Stimulated activated CD8-positive, alpha-beta memory T cell treated with anti-CD3 and anti-CD28 coated beads, Interleukin-7, amount 100 ng/mL, for 24 hours (primary cell): ENCODE measurements at regions not wholly inside any gene's neighbourhood (a gene's known extent, or its start where the extent isn't known, plus 50 kb on each side); places are given as distances from the start of the nearest gene placed in this dataset.

Experiments used
- DNase-seq: peaks from one replicate; pipeline ENCODE4 v3.0.0-alpha.2; 2020; ENCODE audit warnings: low read depth

GRCh38 chr5:105409695-105410094 is 1847.1 kb upstream of the NUDT12 start:
- DNase-seq = no peak

- DNase-seq = no peak
These were observed 1844.6 kb upstream of the NUDT12 start for GRCh38 chr5:105407200-105407599.

- no peak for DNase-seq
These were observed 1835.2 kb upstream of the NUDT12 start for GRCh38 chr5:105397749-105398148.

- DNase-seq = no peak
These were observed 1830.1 kb upstream of the NUDT12 start for GRCh38 chr5:105392710-105393149.

- no peak for DNase-seq
These were observed 1829.6 kb upstream of the NUDT12 start for GRCh38 chr5:105392122-105392709.

- no peak for DNase-seq
These were observed 1817.5 kb upstream of the NUDT12 start for GRCh38 chr5:105380126-105380525.

- no peak for DNase-seq
These were observed 1808.6 kb upstream of the NUDT12 start for GRCh38 chr5:105371169-105371568.

- DNase-seq = no peak
These were observed 1788.0 kb upstream of the NUDT12 start for GRCh38 chr5:105350486-105351140.

GRCh38 chr5:105331558-105331957 is 1769.0 kb upstream of the NUDT12 start:
- no peak for DNase-seq

- DNase-seq = no peak
These were observed 1767.6 kb upstream of the NUDT12 start for GRCh38 chr5:105330185-105330584.

GRCh38 chr5:105304859-105305258 is 1742.3 kb upstream of the NUDT12 start:
- no peak for DNase-seq

GRCh38 chr5:105288946-105289345 is 1726.4 kb upstream of the NUDT12 start:
- no peak for DNase-seq

- no peak for DNase-seq
These were observed 1720.5 kb upstream of the NUDT12 start for GRCh38 chr5:105283134-105283533.

- DNase-seq = no peak
These were observed 1711.5 kb upstream of the NUDT12 start for GRCh38 chr5:105274079-105274478.

- no peak for DNase-seq
These were observed 1700.9 kb upstream of the NUDT12 start for GRCh38 chr5:105263515-105263914.

GRCh38 chr5:105259581-105260217 is 1697.1 kb upstream of the NUDT12 start:
- no peak for DNase-seq

- no peak for DNase-seq
These were observed 1676.0 kb upstream of the NUDT12 start for GRCh38 chr5:105238561-105238960.

GRCh38 chr5:105230516-105231157 is 1668.0 kb upstream of the NUDT12 start:
- no peak for DNase-seq

GRCh38 chr5:105218018-105218417 is 1655.4 kb upstream of the NUDT12 start:
- no peak for DNase-seq

GRCh38 chr5:105213078-105213477 is 1650.5 kb upstream of the NUDT12 start:
- no peak for DNase-seq

GRCh38 chr5:105207066-105207465 is 1644.5 kb upstream of the NUDT12 start:
- no peak for DNase-seq

- no peak for DNase-seq
These were observed 1634.9 kb upstream of the NUDT12 start for GRCh38 chr5:105197531-105197930.

GRCh38 chr5:105195765-105196164 is 1633.2 kb upstream of the NUDT12 start:
- no peak for DNase-seq
